NOMO-1 treated with DMSO at 0.1 percent for 48 hours (cell line): ENCODE measurements at regions not wholly inside any gene's neighbourhood (a gene's known extent, or its start where the extent isn't known, plus 50 kb on each side); places are given as distances from the start of the nearest gene placed in this dataset.

Source experiments
- DNase-seq: peaks from one replicate; lab custom pipeline; 2025; ENCODE audit not compliant: unreplicated experiment; lab: John Stamatoyannopoulos, UW

DNA sequence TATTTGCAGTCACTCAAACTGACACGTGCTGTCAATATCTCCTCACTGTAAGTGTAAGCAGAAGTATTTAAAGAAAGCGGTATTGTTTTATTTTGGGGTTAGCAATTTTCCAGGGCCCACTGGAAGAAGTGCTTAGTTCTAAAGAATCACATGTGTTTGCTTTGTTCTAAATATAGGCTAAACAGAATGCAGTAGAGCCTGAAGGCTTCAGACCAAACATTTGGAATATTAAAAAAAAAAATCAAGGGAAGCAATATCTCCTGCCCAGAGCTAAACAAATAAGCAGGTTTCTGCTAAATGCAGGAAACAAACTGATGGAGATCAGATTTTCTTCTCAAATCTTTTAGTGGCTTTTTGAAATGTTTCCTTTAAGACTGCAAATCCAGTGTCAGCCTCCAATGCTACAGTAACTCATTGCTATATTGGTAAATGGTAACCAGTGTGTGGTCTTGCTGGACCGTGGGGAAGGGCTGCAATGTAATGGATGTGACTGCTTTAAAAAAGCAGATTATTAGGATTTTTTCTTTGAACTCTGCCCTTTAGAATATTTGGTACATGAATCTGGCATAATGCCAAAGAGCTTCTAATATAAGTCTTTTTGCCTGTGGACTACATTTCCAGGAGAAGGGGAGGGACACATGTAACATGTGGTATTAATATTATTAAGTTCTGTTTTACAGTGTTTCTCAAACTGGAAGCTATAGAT, 317.1 kb upstream of the FERMT1 start:
- DNase-seq = no peak

DNA sequence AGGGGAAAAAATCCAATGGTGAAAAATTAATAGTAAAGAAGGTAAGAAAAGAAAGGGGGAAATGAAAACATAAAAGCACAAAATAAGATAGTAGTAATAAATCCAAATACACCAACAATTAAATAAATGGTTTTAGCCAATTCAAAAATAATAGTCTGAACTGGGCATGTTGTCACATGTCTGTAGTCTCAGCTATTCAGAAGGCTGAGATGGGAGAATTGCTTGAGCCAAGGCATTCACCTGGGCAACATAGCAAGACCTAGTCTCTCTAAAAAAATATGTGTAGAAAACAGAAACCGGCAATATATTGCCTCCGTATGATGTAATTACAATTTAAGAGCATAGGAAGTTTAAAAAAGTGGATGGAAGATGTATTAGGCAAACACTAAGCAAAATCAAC, 311.3 kb upstream of the FERMT1 start:
- no peak for DNase-seq

DNA sequence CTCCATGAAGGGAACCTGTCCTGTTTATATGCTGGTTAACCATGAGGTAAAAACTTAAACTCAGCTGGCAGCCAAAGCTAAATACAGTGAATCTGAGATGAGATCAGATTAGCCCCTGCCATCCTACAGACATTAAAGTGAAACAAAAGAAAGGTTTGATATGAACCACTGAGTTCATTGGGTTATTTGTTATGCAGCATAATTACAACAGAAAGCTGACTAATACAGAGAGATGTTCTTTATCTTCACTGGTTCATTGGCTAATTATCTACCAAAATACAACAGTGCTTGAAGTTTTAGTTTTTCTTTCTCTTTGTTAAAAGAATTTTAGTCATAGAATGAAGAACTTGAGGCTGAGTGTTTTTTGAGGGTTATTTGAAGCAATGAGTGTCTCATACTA, 307.6 kb upstream of the FERMT1 start:
- no peak for DNase-seq

- DNase-seq = peak; percentile 81
These were observed 303.6 kb upstream of the FERMT1 start for GRCh38 chr20:6426287-6426891.

DNA sequence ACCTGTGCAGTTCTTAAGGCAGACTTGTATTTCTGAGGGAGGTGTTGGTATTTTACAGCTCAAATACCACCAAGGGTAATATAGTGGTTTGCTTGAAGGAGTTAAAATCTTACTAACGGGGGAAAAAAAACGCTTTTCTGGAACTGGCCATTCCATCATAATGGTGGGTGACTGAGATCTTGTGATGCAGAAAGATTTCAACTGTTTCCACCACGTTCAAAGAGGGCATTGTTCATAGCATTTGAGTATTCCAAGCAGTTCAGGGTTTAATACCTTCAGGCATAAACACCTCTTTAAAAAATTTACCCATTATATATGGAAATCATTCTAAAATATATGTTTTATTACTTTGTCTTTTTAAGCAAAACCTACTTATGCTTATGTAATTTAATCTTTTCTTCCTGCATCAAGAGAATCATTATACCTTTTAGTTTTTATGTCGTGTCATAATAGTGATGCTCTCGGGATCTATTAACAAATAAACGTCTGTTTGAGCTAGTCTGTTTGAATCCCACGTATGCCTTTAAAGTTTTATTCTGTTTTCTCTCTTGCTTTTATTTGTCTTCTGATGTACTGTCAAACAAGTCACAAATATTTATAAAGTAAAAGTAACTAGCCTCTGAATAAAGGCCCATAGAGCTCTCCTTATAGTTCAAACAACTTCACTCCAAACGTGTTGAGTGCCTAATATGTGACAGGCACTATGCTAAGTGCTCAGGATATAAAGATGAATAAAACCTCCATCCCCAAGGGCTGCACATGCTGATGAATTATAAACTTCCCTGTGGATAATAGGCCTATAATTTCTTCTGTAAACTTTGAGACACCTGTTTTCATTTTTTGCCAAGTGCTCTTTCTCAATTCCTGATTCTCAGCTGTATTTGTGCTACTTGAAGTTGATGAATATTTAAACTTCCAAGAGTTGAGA, 298.8 kb upstream of the FERMT1 start:
- no peak for DNase-seq

DNA sequence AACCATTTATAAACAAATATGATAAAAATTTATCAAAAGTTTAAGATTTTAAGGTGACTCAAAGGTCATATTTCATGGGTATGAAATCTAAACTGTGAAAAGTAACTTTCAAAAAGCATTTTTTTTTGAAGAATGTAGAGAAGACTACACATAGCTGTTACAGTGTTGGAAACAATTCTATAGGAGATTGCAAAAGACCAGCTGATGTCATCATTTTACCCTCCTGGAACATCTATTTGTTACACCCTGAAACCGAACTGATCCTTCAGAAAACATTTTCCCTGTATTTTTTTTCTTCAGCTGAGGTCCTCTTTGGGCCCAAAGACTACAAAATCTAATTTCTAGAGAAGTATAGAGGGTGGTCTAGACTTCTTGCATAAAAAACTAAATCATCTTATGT, 297.5 kb upstream of the FERMT1 start:
- peak; percentile 13 for DNase-seq

DNA sequence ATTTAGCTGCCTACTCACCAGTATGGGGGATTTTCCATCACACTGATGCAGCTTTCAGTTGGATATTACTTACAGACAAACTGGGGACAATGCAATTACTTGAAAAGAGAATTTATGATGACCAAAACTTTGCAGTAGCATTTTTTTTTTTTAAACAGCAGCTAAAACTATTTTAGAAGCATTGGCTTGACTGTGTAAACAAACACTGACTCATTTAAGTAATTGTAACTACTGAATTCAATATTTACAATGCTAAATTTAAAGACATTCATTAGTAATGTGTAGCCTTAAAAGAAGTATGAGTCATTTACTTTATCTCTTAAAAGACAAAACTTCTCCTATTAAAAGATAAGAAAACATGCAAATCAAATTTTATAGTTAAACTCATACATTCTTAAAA, 295.9 kb upstream of the FERMT1 start:
- no peak for DNase-seq

DNA sequence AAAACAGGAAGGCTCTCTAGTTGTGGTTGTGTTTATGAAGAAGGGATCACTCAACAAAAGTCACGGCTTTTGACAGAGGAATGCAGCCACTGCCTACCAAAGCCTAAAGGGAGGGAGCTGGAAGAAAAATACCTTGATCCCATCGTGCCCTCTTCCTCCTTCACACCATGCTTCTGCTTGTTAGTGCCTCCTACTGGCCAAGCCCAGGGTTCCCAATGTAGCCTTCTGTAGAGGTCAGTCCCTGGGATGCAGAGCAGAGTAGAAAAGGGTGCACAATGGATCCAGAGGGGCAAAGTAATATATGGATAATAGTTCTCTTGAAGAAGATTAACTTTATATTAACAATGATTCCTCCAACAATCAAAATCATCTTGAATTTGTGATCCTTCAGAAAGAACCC, 293.5 kb upstream of the FERMT1 start:
- DNase-seq = no peak

DNA sequence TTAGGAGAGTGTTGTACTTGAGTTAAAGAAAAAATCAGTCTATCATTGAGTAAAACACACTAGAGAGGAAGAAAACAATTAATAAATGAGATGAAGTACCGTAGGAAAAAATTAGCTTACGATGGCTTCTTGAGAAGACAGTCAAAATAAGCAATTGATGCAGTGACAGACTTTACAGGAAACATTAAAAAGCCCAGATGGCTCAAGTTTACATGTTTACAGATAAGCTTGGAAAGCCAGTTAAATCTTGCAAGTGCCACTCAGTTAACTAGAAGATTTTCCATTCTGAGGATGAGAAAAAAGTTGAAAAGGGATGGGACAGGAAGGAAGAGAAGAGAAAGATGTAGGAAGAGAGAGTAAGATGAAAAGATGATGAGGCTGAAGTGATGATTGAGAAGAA, 288.8 kb upstream of the FERMT1 start:
- DNase-seq = no peak

DNA sequence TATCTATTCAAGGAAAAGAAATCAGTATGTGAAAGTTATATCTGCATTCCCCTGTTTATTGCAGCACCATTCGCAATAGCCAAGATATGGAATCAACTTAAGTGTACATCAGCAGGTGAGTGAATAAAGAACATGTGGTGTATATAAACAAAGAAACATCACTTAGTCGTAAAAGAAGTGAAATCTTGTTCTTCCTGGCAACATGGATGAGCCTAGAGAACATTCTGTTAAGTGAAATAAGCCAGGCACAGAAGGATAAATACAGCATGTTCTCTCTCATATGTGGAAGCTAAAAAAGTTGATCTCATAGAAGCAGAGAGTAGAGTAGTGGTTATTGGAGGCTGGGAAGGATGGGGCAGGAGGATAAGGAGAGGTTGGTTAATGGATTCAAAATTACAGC, 287.9 kb upstream of the FERMT1 start:
- no peak for DNase-seq

DNA sequence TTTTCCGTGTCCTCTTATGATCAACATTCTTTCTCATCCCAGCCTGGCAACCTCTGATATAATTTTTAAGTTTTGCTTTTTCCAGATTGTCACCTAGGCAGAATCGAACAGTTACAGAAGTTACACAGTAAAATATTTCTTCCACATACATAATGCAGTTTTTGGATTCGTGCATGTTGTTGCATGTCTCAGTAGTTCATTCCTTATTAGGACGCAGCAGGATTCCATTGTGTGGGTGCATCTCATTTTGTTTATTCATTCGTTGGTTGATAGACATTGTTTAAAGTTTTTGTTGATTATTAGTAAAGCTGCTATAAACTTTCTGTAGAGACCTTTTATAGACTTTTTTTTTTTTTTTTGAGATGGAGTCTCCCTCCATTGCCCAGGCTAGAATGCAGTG, 284.3 kb upstream of the FERMT1 start:
- no peak for DNase-seq

GRCh38 chr20:6401893-6402557, 279.2 kb upstream of the FERMT1 start:
- no peak for DNase-seq

- no peak for DNase-seq
These were observed 274.3 kb upstream of the FERMT1 start for GRCh38 chr20:6397115-6397514.

DNA sequence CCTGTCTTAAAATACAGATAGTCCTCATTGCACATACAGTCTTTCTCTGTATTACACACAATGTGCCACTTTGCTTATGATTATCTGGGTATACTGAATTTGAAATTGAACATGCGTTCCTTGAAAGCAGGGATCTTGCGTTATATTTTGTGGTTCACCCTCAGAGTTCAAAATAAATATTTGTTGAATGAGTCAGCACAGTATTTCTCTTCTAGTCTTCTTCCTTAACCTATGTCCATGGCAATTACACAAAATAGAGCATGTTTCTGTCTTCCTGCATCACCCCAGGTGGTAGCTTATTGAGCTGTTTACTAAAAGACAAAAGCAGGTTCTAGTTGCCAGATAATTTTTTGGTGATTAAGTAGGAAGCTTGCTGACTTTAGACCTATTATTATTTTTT, 272.9 kb upstream of the FERMT1 start:
- DNase-seq = peak; percentile 18

- no peak for DNase-seq
These were observed 265.9 kb upstream of the FERMT1 start for GRCh38 chr20:6388671-6389197.

GRCh38 chr20:6384956-6385486, 262.2 kb upstream of the FERMT1 start:
- no peak for DNase-seq

- DNase-seq = no peak
These were observed 261.6 kb upstream of the FERMT1 start for GRCh38 chr20:6384380-6384779.

- DNase-seq = no peak
These were observed 259.1 kb upstream of the FERMT1 start for GRCh38 chr20:6381887-6382286.

GRCh38 chr20:6362245-6362644, 239.4 kb upstream of the FERMT1 start:
- DNase-seq = no peak

DNA sequence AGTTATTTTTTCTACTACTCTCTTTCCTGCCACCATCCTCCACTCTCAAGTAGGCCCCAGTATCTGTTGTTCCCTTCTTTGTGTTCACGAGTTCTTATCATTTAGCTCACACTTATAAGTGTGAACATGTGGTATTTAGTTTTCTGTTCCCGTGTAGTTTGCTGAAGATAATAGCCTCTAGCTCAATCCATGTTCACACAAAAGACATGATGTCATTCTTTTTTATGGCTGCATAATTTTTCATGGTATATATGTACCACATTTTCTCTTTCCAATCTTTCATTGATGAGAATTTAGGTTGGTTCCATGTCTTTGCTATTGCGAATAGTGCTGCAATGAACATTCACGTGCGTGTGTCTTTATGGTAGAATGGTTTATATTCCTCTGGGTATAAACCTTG, 237.9 kb upstream of the FERMT1 start:
- DNase-seq = no peak
